Karpas-422 (cell line): ENCODE measurements at regions not wholly inside any gene's neighbourhood (a gene's known extent, or its start where the extent isn't known, plus 50 kb on each side); places are given as distances from the start of the nearest gene placed in this dataset.

Experiments
- DNase-seq: peaks from one replicate; pipeline ENCODE4 v3.0.0-alpha.2; 2015
- H2AFZ ChIP-seq: fragments of 200-600 bp; sonication (generic); 2 replicates; pipeline ENCODE4 v1.6.1; 2014; ENCODE audit warnings: antibody characterized with exemption, low read length, mixed read lengths
- H3K27ac ChIP-seq: fragments of 200-600 bp; sonication (generic); 2 replicates; pipeline ENCODE4 v1.5.1; 2014; ENCODE audit warnings: mild to moderate bottlenecking, low read length, moderate library complexity
- H3K27me3 ChIP-seq: fragments of 200-600 bp; sonication (generic); 2 replicates; pipeline ENCODE4 v1.6.1; 2014; ENCODE audit warnings: low read length, mixed read lengths
- H3K36me3 ChIP-seq: fragments of 200-600 bp; sonication (generic); 2 replicates; pipeline ENCODE4 v1.6.1; 2014; ENCODE audit warnings: low read length, mixed read lengths; ENCODE audit not compliant: insufficient read depth
- H3K4me1 ChIP-seq: fragments of 200-600 bp; sonication (generic); 2 replicates; pipeline ENCODE4 v1.6.1; 2014; ENCODE audit warnings: mild to moderate bottlenecking, low read length, mixed read lengths
- H3K4me2 ChIP-seq: fragments of 200-600 bp; sonication (generic); 2 replicates; pipeline ENCODE4 v1.6.1; 2014; ENCODE audit warnings: low read length, low read depth, mild to moderate bottlenecking; ENCODE audit not compliant: poor library complexity, severe bottlenecking
- H3K4me3 ChIP-seq: fragments of 200-600 bp; sonication (generic); 2 replicates; pipeline ENCODE4 v1.5.1; 2014; ENCODE audit warnings: mild to moderate bottlenecking, antibody characterized with exemption, low read length, mixed read lengths
- H3K79me2 ChIP-seq: fragments of 200-600 bp; sonication (generic); 2 replicates; pipeline ENCODE4 v1.6.1; 2014; ENCODE audit warnings: mild to moderate bottlenecking, low read length, mixed read lengths
- H3K9ac ChIP-seq: fragments of 200-600 bp; sonication (generic); 2 replicates; pipeline ENCODE4 v1.6.0; 2014; ENCODE audit warnings: low read length
- H3K9me2 ChIP-seq: fragments of 200-600 bp; sonication (generic), shearing (Covaris generic); replicated peaks from 2 replicates; pipeline ENCODE4 v1.6.0; 2014; ENCODE audit warnings: mild to moderate bottlenecking, low read length, moderate library complexity; ENCODE audit not compliant: insufficient read depth
- H3K9me3 ChIP-seq: fragments of 300-700, 200-600 bp; sonication (generic); 2 replicates; pipeline ENCODE4 v1.6.1; 2014; ENCODE audit warnings: low read length, mixed read lengths
- H4K20me1 ChIP-seq: fragments of 200-600 bp; sonication (generic); 2 replicates; pipeline ENCODE4 v1.6.1; 2014; ENCODE audit warnings: mild to moderate bottlenecking, antibody characterized with exemption, low read length, low read depth; ENCODE audit not compliant: insufficient read depth

- Histone ChIP-seq H4K20me1 (no peaks in the 10 kb centered on the region), H3K9ac (no peak overlapping the region), H3K9me3 (peaks cover 4% of the 10 kb centered on the region), H3K9me2 (no peaks in the 10 kb centered on the region), H3K79me2 (no peaks in the 10 kb centered on the region), H3K4me3 (no peak overlapping the region), H3K36me3 (no peaks in the 10 kb centered on the region), H3K27me3 (no peaks in the 10 kb centered on the region), H3K4me1 (no peaks in the 10 kb centered on the region), H3K4me2 (no peak overlapping the region), H2AFZ (no peak overlapping the region), H3K27ac (no peak overlapping the region)
- no peak for DNase-seq
Observed at GRCh38 chr13:65864039-65864438, 1366.1 kb downstream of the PCDH9 start.

- DNase-seq: no peak
- Histone ChIP-seq H3K9me2 (no peaks in the 10 kb centered on the region), H3K27me3 (no peaks in the 10 kb centered on the region), H3K4me3 (no peak overlapping the region), H3K27ac (no peak overlapping the region), H3K79me2 (no peaks in the 10 kb centered on the region), H4K20me1 (no peaks in the 10 kb centered on the region), H3K4me1 (no peaks in the 10 kb centered on the region), H3K9ac (no peak overlapping the region), H3K4me2 (no peak overlapping the region), H3K36me3 (no peaks in the 10 kb centered on the region), H3K9me3 (peaks cover 4% of the 10 kb centered on the region), H2AFZ (0 out of 2 replicates have a peak overlapping the region, but pooled peaks have one; percentile 16)
Observed at GRCh38 chr13:65860306-65860705, 1369.8 kb downstream of the PCDH9 start.

GRCh38 chr13:65857942-65858565 lies 1372.1 kb downstream of the PCDH9 start:
- Histone ChIP-seq H3K9ac (no peak overlapping the region), H3K4me1 (no peaks in the 10 kb centered on the region), H3K4me2 (no peak overlapping the region), H3K27me3 (no peaks in the 10 kb centered on the region), H3K9me3 (peaks cover 4% of the 10 kb centered on the region), H3K27ac (no peak overlapping the region), H3K36me3 (no peaks in the 10 kb centered on the region), H2AFZ (no peak overlapping the region), H3K4me3 (no peak overlapping the region), H4K20me1 (no peaks in the 10 kb centered on the region), H3K79me2 (no peaks in the 10 kb centered on the region), H3K9me2 (no peaks in the 10 kb centered on the region)
- DNase-seq: no peak

- Histone ChIP-seq H3K36me3 (no peaks in the 10 kb centered on the region), H3K79me2 (no peaks in the 10 kb centered on the region), H3K4me1 (no peaks in the 10 kb centered on the region), H3K4me2 (no peak overlapping the region), H3K9me2 (no peaks in the 10 kb centered on the region), H4K20me1 (no peaks in the 10 kb centered on the region), H3K9me3 (peaks cover 4% of the 10 kb centered on the region), H3K27ac (no peak overlapping the region), H2AFZ (no peak overlapping the region; the same call in 1 of the 2 replicates), H3K27me3 (no peaks in the 10 kb centered on the region), H3K9ac (no peak overlapping the region), H3K4me3 (no peak overlapping the region)
- no peak for DNase-seq
Observed at GRCh38 chr13:65856431-65856830, 1373.7 kb downstream of the PCDH9 start.

GRCh38 chr13:65855242-65855805 lies 1374.8 kb downstream of the PCDH9 start:
- H3K4me1 ChIP-seq: no peaks in the 10 kb centered on the region
- no peak overlapping the region for H3K9ac ChIP-seq
- DNase-seq: no peak
- no peak overlapping the region for H3K27ac ChIP-seq
- no peak overlapping the region for H3K4me3 ChIP-seq
- H4K20me1 ChIP-seq: no peaks in the 10 kb centered on the region
- no peaks in the 10 kb centered on the region for H3K9me2 ChIP-seq
- no peak overlapping the region for H3K4me2 ChIP-seq
- H3K79me2 ChIP-seq: no peaks in the 10 kb centered on the region
- H3K27me3 ChIP-seq: no peaks in the 10 kb centered on the region
- H3K36me3 ChIP-seq: no peaks in the 10 kb centered on the region
- H3K9me3 ChIP-seq: no peaks in the 10 kb centered on the region; the same call in none of the 2 replicates
- H2AFZ ChIP-seq: no peak overlapping the region

- H3K36me3 ChIP-seq: no peaks in the 10 kb centered on the region
- no peak overlapping the region for H3K27ac ChIP-seq
- no peak overlapping the region for H3K4me2 ChIP-seq
- H3K9me3 ChIP-seq: no peaks in the 10 kb centered on the region; the same call in 1 of the 2 replicates
- no peaks in the 10 kb centered on the region for H3K4me1 ChIP-seq
- H3K4me3 ChIP-seq: no peak overlapping the region
- DNase-seq: no peak
- no peaks in the 10 kb centered on the region for H3K79me2 ChIP-seq
- no peak overlapping the region for H3K9ac ChIP-seq
- H3K27me3 ChIP-seq: no peaks in the 10 kb centered on the region
- 0 out of 2 replicates have a peak overlapping the region, but pooled peaks have one; percentile 16 for H2AFZ ChIP-seq
- no peaks in the 10 kb centered on the region for H4K20me1 ChIP-seq
- H3K9me2 ChIP-seq: no peaks in the 10 kb centered on the region
Observed at GRCh38 chr13:65854431-65854830, 1375.7 kb downstream of the PCDH9 start.

GRCh38 chr13:65844266-65844841 lies 1385.8 kb downstream of the PCDH9 start:
- H3K79me2 ChIP-seq: no peaks in the 10 kb centered on the region

GRCh38 chr13:65843314-65843731 lies 1386.8 kb downstream of the PCDH9 start:
- Histone ChIP-seq H3K27me3 (no peaks in the 10 kb centered on the region), H3K4me1 (no peaks in the 10 kb centered on the region)

More at GRCh38 chr13:65844266-65844841, 1385.8 kb downstream of the PCDH9 start:
- no peaks in the 10 kb centered on the region for H3K27me3 ChIP-seq
- no peak overlapping the region for H3K9ac ChIP-seq
- H3K4me1 ChIP-seq: no peaks in the 10 kb centered on the region
- H3K36me3 ChIP-seq: no peaks in the 10 kb centered on the region
- no peak overlapping the region for H2AFZ ChIP-seq
- H3K27ac ChIP-seq: no peak overlapping the region
- no peak for DNase-seq
- H3K4me2 ChIP-seq: no peak overlapping the region
- no peaks in the 10 kb centered on the region for H4K20me1 ChIP-seq
- H3K4me3 ChIP-seq: no peak overlapping the region
- H3K9me3 ChIP-seq: no peaks in the 10 kb centered on the region; the same call in 1 of the 2 replicates
- H3K9me2 ChIP-seq: no peaks in the 10 kb centered on the region

More at GRCh38 chr13:65843314-65843731, 1386.8 kb downstream of the PCDH9 start:
- Histone ChIP-seq H3K79me2 (no peaks in the 10 kb centered on the region), H3K9me3 (no peaks in the 10 kb centered on the region; the same call in 1 of the 2 replicates), H3K9ac (no peak overlapping the region), H2AFZ (no peak overlapping the region), H3K4me3 (no peak overlapping the region), H3K27ac (no peak overlapping the region), H3K4me2 (no peak overlapping the region), H3K36me3 (no peaks in the 10 kb centered on the region), H4K20me1 (no peaks in the 10 kb centered on the region), H3K9me2 (no peaks in the 10 kb centered on the region)
- no peak for DNase-seq
